HCT116 (cell line): ENCODE measurements at regions not wholly inside any gene's neighbourhood (a gene's known extent, or its start where the extent isn't known, plus 50 kb on each side); places are given as distances from the start of the nearest gene placed in this dataset.

Source experiments
- ATAC-seq: fragments of 200-7000 bp; cut with Tn5 transposase; 2 replicates; pipeline ENCODE4 v1.9.1; 2020; ENCODE audit warnings: mild to moderate bottlenecking, moderate library complexity
- BruUV-seq: library from RNA; stranded (reverse); fragments of 400-500 nt; replicated peaks from 2 replicates; lab custom pipeline; 2021; lab: Mats Ljungman, UMichigan
- CTCF ChIA-PET: fragments of 300-600 bp; sonication (Branson Sonifier 250); formaldehyde crosslinking; loops from one replicate; lab custom pipeline; 2021; ENCODE audit warnings: antibody characterized with exemption; lab: Charles Lee
- POLR2A ChIA-PET: fragments of 300-600, 350-600 bp; sonication (Branson Sonifier 250); formaldehyde crosslinking; loops from one replicate; lab custom pipeline; 2021; ENCODE audit warnings: antibody characterized with exemption; lab: Charles Lee
- RAD21 ChIA-PET, 2 experiments: fragments of 300-600 bp; sonication (Branson Sonifier 250); formaldehyde crosslinking; loops; one replicate each; lab custom pipeline; 2023; ENCODE audit warnings: low total read pairs in 2 of 2; ENCODE audit not compliant: uncharacterized antibody in 2 of 2, unreplicated experiment in 2 of 2, low non-redundant PET in 1 of 2; lab: Charles Lee
- DNase-seq: peaks from one replicate; pipeline ENCODE4 v3.0.0-alpha.2; 2010; ENCODE audit warnings: low read depth, low spot score
- H2AFZ ChIP-seq: fragments of 200-600 bp; shearing (Covaris generic), sonication (generic); 2 replicates; pipeline ENCODE4 v1.6.1; 2017; ENCODE audit warnings: low read depth, mixed run types, mixed read lengths, antibody characterized with exemption, low read length; ENCODE audit not compliant: poor library complexity, severe bottlenecking
- H3K27ac ChIP-seq: 2 replicates; pipeline ENCODE4 v1.5.1; 2012; ENCODE audit warnings: low read depth, low read length
- H3K27me3 ChIP-seq: fragments of 200-600 bp; sonication (generic); 2 replicates; pipeline ENCODE4 v1.6.1; 2016; ENCODE audit warnings: mixed run types, low read length, mixed read lengths; ENCODE audit not compliant: insufficient read depth
- H3K36me3 ChIP-seq, 2 experiments: fragments of 200-500 bp in 1 of 2; fragments of 200-600 bp in 1 of 2; sonication (Bioruptor generic) in 1 of 2; sonication (generic) in 1 of 2; 2 replicates each; pipeline versions ENCODE4 v1.5.1 to v1.6.1; 2014 to 2016; ENCODE audit warnings: low read length in 2 of 2, inconsistent platforms in 1 of 2, mixed read lengths in 1 of 2, mixed run types in 1 of 2; ENCODE audit not compliant: insufficient read depth in 2 of 2, control insufficient read depth in 1 of 2
- H3K4me1 ChIP-seq, 2 experiments: fragments of 200-600 bp in 1 of 2; sonication (generic) in 1 of 2; 2 replicates each; pipeline versions ENCODE4 v1.5.1 to v1.6.1; 2012 to 2017; ENCODE audit warnings: low read length in 2 of 2, inconsistent platforms in 1 of 2, mild to moderate bottlenecking in 1 of 2, mixed read lengths in 1 of 2, mixed run types in 1 of 2, moderate library complexity in 1 of 2; ENCODE audit not compliant: insufficient read depth in 2 of 2, control insufficient read depth in 1 of 2
- H3K4me2 ChIP-seq: fragments of 200-600 bp; sonication (generic); 2 replicates; pipeline ENCODE4 v1.6.1; 2017; ENCODE audit warnings: mixed run types, low read length, mixed read lengths
- H3K4me3 ChIP-seq, 2 experiments: fragments of 200-600 bp in 1 of 2; sonication (generic) in 1 of 2; replicated peaks in 1 of 2; 2 replicates each; pipeline ENCODE4 v1.5.1; 2011 to 2016; ENCODE audit warnings: low read length in 2 of 2, control low read depth in 1 of 2, low read depth in 1 of 2, mild to moderate bottlenecking in 1 of 2, mixed read lengths in 1 of 2, mixed run types in 1 of 2
- H3K79me2 ChIP-seq: fragments of 200-600 bp; sonication (generic); 2 replicates; pipeline ENCODE4 v1.6.1; 2017; ENCODE audit warnings: mild to moderate bottlenecking, mixed run types, low read length, moderate library complexity, mixed read lengths; ENCODE audit not compliant: insufficient read depth
- H3K9ac ChIP-seq: fragments of 200-600 bp; sonication (generic); 2 replicates; pipeline ENCODE4 v1.6.1; 2016; ENCODE audit warnings: low read length, mixed read lengths
- H3K9me2 ChIP-seq: fragments of 200-600 bp; sonication (generic), shearing (Covaris generic); 2 replicates; pipeline ENCODE4 v1.6.1; 2017; ENCODE audit warnings: mixed run types, mild to moderate bottlenecking, moderate library complexity; ENCODE audit not compliant: insufficient read depth
- H3K9me3 ChIP-seq, 2 experiments: fragments of 200-500 bp in 1 of 2; fragments of 200-600 bp in 1 of 2; sonication (Bioruptor generic) in 1 of 2; sonication (generic) in 1 of 2; 2 replicates each; pipeline ENCODE4 v1.6.1; 2014 to 2017; ENCODE audit warnings: low read length in 2 of 2, mixed read lengths in 2 of 2, inconsistent platforms in 1 of 2, low read depth in 1 of 2, mild to moderate bottlenecking in 1 of 2, mixed run types in 1 of 2, moderate library complexity in 1 of 2; ENCODE audit not compliant: control insufficient read depth in 1 of 2, insufficient read depth in 1 of 2
- H4K20me1 ChIP-seq: fragments of 200-600 bp; sonication (generic), shearing (Covaris generic); 2 replicates; pipeline ENCODE4 v1.6.1; 2017; ENCODE audit warnings: mixed run types, mild to moderate bottlenecking, moderate library complexity; ENCODE audit not compliant: insufficient read depth
- CBX3 ChIP-seq: IDR thresholded peaks from 2 replicates; pipeline ENCODE4 v1.6.1; 2012; ENCODE audit warnings: low read depth
- CEBPB ChIP-seq: IDR thresholded peaks from 2 replicates; pipeline ENCODE4 v1.6.1; 2012; ENCODE audit warnings: low read depth
- CTCF ChIP-seq, 3 experiments: fragments of 200-600 bp in 1 of 3; sonication (generic) in 1 of 3; IDR thresholded peaks in 2 of 3; conservative IDR thresholded peaks in 1 of 3; 2 replicates each; pipeline ENCODE4 v1.5.1; 2012 to 2017; ENCODE audit warnings: low read depth in 2 of 3, low read length in 2 of 3, antibody characterized with exemption in 1 of 3, borderline replicate concordance in 1 of 3, control low read depth in 1 of 3, mild to moderate bottlenecking in 1 of 3, mixed read lengths in 1 of 3, mixed run types in 1 of 3, moderate library complexity in 1 of 3; ENCODE audit not compliant: insufficient read depth in 1 of 3
- EGR1 ChIP-seq: IDR thresholded peaks from 2 replicates; pipeline ENCODE4 v1.6.1; 2012; ENCODE audit warnings: low read depth
- ELF1 ChIP-seq: IDR thresholded peaks from 2 replicates; pipeline ENCODE4 v1.6.1; 2012; ENCODE audit warnings: low read depth, borderline replicate concordance
- EZH2 ChIP-seq: fragments of 200-600 bp; sonication (generic); IDR thresholded peaks from 2 replicates; pipeline ENCODE4 v1.6.1; 2017; ENCODE audit warnings: antibody characterized with exemption, mixed run types
- EZH2phosphoT487 ChIP-seq: fragments of 200-600 bp; IDR thresholded peaks from 2 replicates; pipeline ENCODE4 v1.6.1; 2018; ENCODE audit warnings: antibody characterized with exemption, borderline replicate concordance
- FOSL1 ChIP-seq: IDR thresholded peaks from 2 replicates; pipeline ENCODE4 v1.6.1; 2012; ENCODE audit warnings: low read depth
- JUND ChIP-seq: IDR thresholded peaks from 2 replicates; pipeline ENCODE4 v1.6.1; 2012
- MAX ChIP-seq: IDR thresholded peaks from 2 replicates; pipeline ENCODE4 v1.6.1; 2012
- POLR2A ChIP-seq: IDR thresholded peaks from 2 replicates; pipeline ENCODE4 v1.7.0; 2011; ENCODE audit warnings: borderline replicate concordance; ENCODE audit not compliant: insufficient read depth, insufficient read length; ENCODE audit errors: extremely low read depth
- POLR2AphosphoS5 ChIP-seq: IDR thresholded peaks from 2 replicates; pipeline ENCODE4 v1.6.1; 2011; ENCODE audit warnings: mild to moderate bottlenecking, low read depth, low read length, moderate library complexity
- RAD21 ChIP-seq: IDR thresholded peaks from 2 replicates; pipeline ENCODE4 v1.6.1; 2012; ENCODE audit warnings: low read depth, mild to moderate bottlenecking
- SP1 ChIP-seq: IDR thresholded peaks from 2 replicates; pipeline ENCODE4 v1.6.1; 2012; ENCODE audit warnings: low read depth
- SRF ChIP-seq: IDR thresholded peaks from 2 replicates; pipeline ENCODE4 v1.6.1; 2012; ENCODE audit warnings: low read depth
- TCF7L2 ChIP-seq: IDR thresholded peaks from 2 replicates; pipeline ENCODE4 v1.7.0; 2011; ENCODE audit warnings: borderline replicate concordance, inconsistent platforms; ENCODE audit not compliant: insufficient read depth, insufficient read length; ENCODE audit errors: extremely low read depth
- YY1 ChIP-seq: IDR thresholded peaks from 2 replicates; pipeline ENCODE4 v1.6.1; 2011; ENCODE audit warnings: low read length, low read depth, moderate library complexity, mild to moderate bottlenecking; ENCODE audit not compliant: insufficient replicate concordance; ENCODE audit errors: extremely low read depth
- ZBTB33 ChIP-seq: IDR thresholded peaks from 2 replicates; pipeline ENCODE4 v1.6.1; 2011; ENCODE audit warnings: mild to moderate bottlenecking, low read length, moderate library complexity; ENCODE audit not compliant: insufficient replicate concordance; ENCODE audit errors: extremely low read depth
- ZFX ChIP-seq: fragments of 450-650 bp; IDR thresholded peaks from 2 replicates; pipeline ENCODE4 v1.6.1; 2017
- intact Hi-C: fragments of 100-400 bp; cut with micrococcal nuclease; formaldehyde crosslinking; loops from 2 replicates; pipeline ENCODE4 v1.10.0; 2022
- TF ChIP-seq, protein P1 (sequence below): IDR thresholded peaks from 2 replicates; pipeline ENCODE4 v1.6.1; 2012

DNA sequence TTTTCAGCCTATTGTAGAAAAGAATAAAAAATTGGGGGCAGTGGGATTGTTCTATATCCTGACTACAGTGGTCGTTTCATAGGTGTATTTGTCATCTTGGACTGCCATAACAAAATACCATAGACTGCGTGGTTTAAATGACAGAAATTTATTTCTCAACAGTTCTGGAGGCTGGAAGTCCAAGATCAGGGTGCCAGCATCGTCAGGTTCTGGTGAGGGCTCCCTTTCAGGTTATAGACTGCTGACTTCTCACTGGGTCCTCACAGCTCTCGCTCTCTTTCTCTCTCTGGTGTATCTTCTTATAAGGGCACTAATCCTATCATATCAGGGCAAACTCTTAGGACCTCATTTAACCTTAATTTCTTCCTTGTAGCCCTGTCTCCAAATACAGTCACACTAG is 356.7 kb upstream of the TRPC7 start:
- no peaks in the 10 kb centered on the region; the same call in 1 of the 2 replicates for H3K27me3 ChIP-seq
- BruUV-seq: no TSS peak
- H3K9me2 ChIP-seq: no peaks in the 10 kb centered on the region
- intact Hi-C loops: no loop called here
- H3K79me2 ChIP-seq: no peaks in the 10 kb centered on the region
- CTCF ChIA-PET: no interaction called here
- H3K27ac ChIP-seq: no peak overlapping the region
- DNase-seq (no peak), ATAC-seq (no peak)
- no peak overlapping the region for H3K4me2 ChIP-seq
- RAD21 ChIA-PET: no interaction called here
- H2AFZ ChIP-seq: no peak overlapping the region
- no peaks in the 10 kb centered on the region for H3K4me1 ChIP-seq
- H3K9me3 ChIP-seq: no peaks in the 10 kb centered on the region
- POLR2A ChIA-PET: no interaction called here
- TF ChIP-seq FOSL1: no peak
- no peak for TF ChIP-seq CBX3
- TF ChIP-seq EZH2: no peak
- TF ChIP-seq RAD21: no peak
- TF ChIP-seq ZFX: no peak
- TF ChIP-seq CEBPB: no peak
- TF ChIP-seq POLR2AphosphoS5: no peak
- TF ChIP-seq SP1: no peak
- TF ChIP-seq POLR2A: no peak
- TF ChIP-seq, protein P1, sequence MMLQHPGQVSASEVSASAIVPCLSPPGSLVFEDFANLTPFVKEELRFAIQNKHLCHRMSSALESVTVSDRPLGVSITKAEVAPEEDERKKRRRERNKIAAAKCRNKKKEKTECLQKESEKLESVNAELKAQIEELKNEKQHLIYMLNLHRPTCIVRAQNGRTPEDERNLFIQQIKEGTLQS: no peak
- TF ChIP-seq SRF: no peak
- no peak for TF ChIP-seq JUND
- no peak for TF ChIP-seq TCF7L2
- no peaks in the 10 kb centered on the region for H4K20me1 ChIP-seq
- no peaks in the 10 kb centered on the region for H3K36me3 ChIP-seq
- H3K9ac ChIP-seq: no peak overlapping the region
- no peak overlapping the region for H3K4me3 ChIP-seq

DNA sequence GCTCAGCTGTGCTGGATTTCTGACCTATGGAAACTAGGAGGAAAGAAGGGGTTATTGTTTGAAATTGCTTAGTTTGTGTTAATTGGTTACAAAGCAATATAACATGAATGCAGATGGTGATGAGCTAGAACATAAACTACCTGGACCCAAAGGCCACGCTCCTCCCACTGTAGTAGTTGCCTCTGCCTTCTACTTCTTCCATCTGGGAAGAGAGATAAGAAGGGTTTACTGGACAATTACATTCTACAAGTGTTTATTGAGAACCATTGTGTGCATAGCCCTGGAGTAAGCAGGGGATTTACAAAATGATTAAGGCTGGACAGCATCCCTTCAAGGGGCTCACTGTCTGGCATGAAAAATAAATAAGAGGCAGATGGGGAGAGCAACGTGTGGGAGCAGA is 355.3 kb upstream of the TRPC7 start:
- no TSS peak for BruUV-seq
- no peaks in the 10 kb centered on the region for H3K27me3 ChIP-seq
- intact Hi-C loops: no loop called here
- RAD21 ChIA-PET: no interaction called here
- H2AFZ ChIP-seq: no peak overlapping the region
- CTCF ChIA-PET: no interaction called here
- H3K36me3 ChIP-seq: no peaks in the 10 kb centered on the region
- H3K9me2 ChIP-seq: no peaks in the 10 kb centered on the region
- no peak overlapping the region for H3K9ac ChIP-seq
- no peaks in the 10 kb centered on the region for H3K79me2 ChIP-seq
- POLR2A ChIA-PET: no interaction called here
- no peak overlapping the region for H3K4me3 ChIP-seq
- no peaks in the 10 kb centered on the region for H3K9me3 ChIP-seq
- no peak for ATAC-seq
- DNase-seq: no peak
- no peaks in the 10 kb centered on the region for H4K20me1 ChIP-seq
- H3K4me2 ChIP-seq: no peak overlapping the region
- no peaks in the 10 kb centered on the region for H3K4me1 ChIP-seq
- H3K27ac ChIP-seq: no peak overlapping the region
- TF ChIP-seq SP1: no peak
- TF ChIP-seq EZH2phosphoT487: no peak
- TF ChIP-seq ZFX: no peak
- TF ChIP-seq, protein P1: no peak
- TF ChIP-seq CTCF (IDR thresholded peaks at IDR 0.05 in 2 of 3, conservative IDR thresholded peaks at IDR 0.05 in 1 of 3; ENCODE audit: borderline replicate concordance in 1 of 3, insufficient read depth in 1 of 3, low read depth in 2 of 3, low read length in 2 of 3): no peak
- no peak for TF ChIP-seq JUND
- no peak for TF ChIP-seq ELF1
- no peak for TF ChIP-seq YY1
- TF ChIP-seq ZBTB33: no peak
- no peak for TF ChIP-seq SRF
- no peak for TF ChIP-seq EGR1
- TF ChIP-seq EZH2: no peak
- no peak for TF ChIP-seq MAX
